Fibroblast of the aortic adventitia (primary cell): ENCODE measurements at regions not wholly inside any gene's neighbourhood (a gene's known extent, or its start where the extent isn't known, plus 50 kb on each side); places are given as distances from the start of the nearest gene placed in this dataset.

ENCODE experiments used
- DNase-seq: peaks from one replicate; pipeline ENCODE4 v3.0.0-alpha.2; 2010; ENCODE audit warnings: low read depth
- H3K4me3 ChIP-seq: 2 replicates; pipeline ENCODE4 v1.5.1; 2011; ENCODE audit warnings: low read depth, mild to moderate bottlenecking, control low read depth, low read length, moderate library complexity
- CTCF ChIP-seq: IDR thresholded peaks from 2 replicates; pipeline ENCODE4 v1.5.1; 2011; ENCODE audit warnings: mild to moderate bottlenecking, low read length, control low read depth, inconsistent platforms; ENCODE audit not compliant: insufficient read depth

- DNase-seq: no peak
- no peak overlapping the region for H3K4me3 ChIP-seq
- TF ChIP-seq CTCF: no peak
Measured at GRCh38 chr12:123071857-123072256, 79.0 kb downstream of the PITPNM2 start.

GRCh38 chr12:123071099-123071800 is 79.6 kb downstream of the PITPNM2 start:
- DNase-seq: no peak
- no peak overlapping the region for H3K4me3 ChIP-seq
- TF ChIP-seq CTCF: no peak

GRCh38 chr12:123070267-123071081 is 80.4 kb downstream of the PITPNM2 start:
- H3K4me3 ChIP-seq: no peak overlapping the region
- no peak for DNase-seq
- TF ChIP-seq CTCF: no peak

- no peak overlapping the region for H3K4me3 ChIP-seq
- DNase-seq: no peak
- TF ChIP-seq CTCF: no peak
Measured at GRCh38 chr12:123069436-123070266, 81.2 kb downstream of the PITPNM2 start.

GRCh38 chr12:123067654-123068053 is 83.2 kb downstream of the PITPNM2 start:
- H3K4me3 ChIP-seq: no peak overlapping the region
- DNase-seq: no peak
- TF ChIP-seq CTCF: no peak

GRCh38 chr12:123066384-123066710 is 84.5 kb downstream of the PITPNM2 start:
- DNase-seq: no peak
- no peak for TF ChIP-seq CTCF

More at GRCh38 chr12:123066384-123066710, 84.5 kb downstream of the PITPNM2 start:
- H3K4me3 ChIP-seq: no peak overlapping the region
